ENCODE measurements at regions not wholly inside any gene's neighbourhood (a gene's known extent, or its start where the extent isn't known, plus 50 kb on each side); places are given as distances from the start of the nearest gene placed in this dataset.

GRCh38 chr7:53661645-53662217, 626.3 kb downstream of the POM121L12 start:
- Histone ChIP-seq H4K5ac (ENCODE audit: low read depth, low read length) (no peak overlapping the region), H2BK120ac (ENCODE audit: low read depth, low read length) (no peak overlapping the region), H3K4me3 (ENCODE audit: insufficient read depth, low read depth, low read length) (no peak overlapping the region), H2AFZ (replicated peaks; ENCODE audit: low read length, poor library complexity) (no peak overlapping the region), H4K91ac (ENCODE audit: insufficient read depth, low read depth, low read length) (no peak overlapping the region), H2BK15ac (ENCODE audit: low read depth, low read length) (no peak overlapping the region), H3K56ac (ENCODE audit: extremely low read depth, insufficient read depth, low read length) (no peak overlapping the region), H3K18ac (ENCODE audit: low read depth, low read length) (no peak overlapping the region), H3K4ac (ENCODE audit: low read depth, low read length) (no peak overlapping the region), H2AK5ac (ENCODE audit: low read depth, low read length) (no peak overlapping the region), H3K79me1 (ENCODE audit: low read depth in 1 of 2, low read length in 2 of 2) (no peaks in the 10 kb centered on the region), H3K9me1 (ENCODE audit: insufficient read depth, low read length) (no peaks in the 10 kb centered on the region), H3K27ac (ENCODE audit: insufficient read depth, low read length) (no peak overlapping the region), H2BK5ac (ENCODE audit: low read depth, low read length, poor library complexity, severe bottlenecking) (no peak overlapping the region), H3K36me3 (ENCODE audit: control insufficient read depth, insufficient read depth, low read length) (no peaks in the 10 kb centered on the region), H3K4me2 (ENCODE audit: low read depth, low read length) (no peak overlapping the region), H4K8ac (ENCODE audit: low read depth in 2 of 2, low read length in 2 of 2) (no peak overlapping the region), H3K9me3 (ENCODE audit: control insufficient read depth, insufficient read depth, low read length) (peaks cover 5% of the 10 kb centered on the region; the same call in 1 of the 2 replicates), H3K23ac (ENCODE audit: low read depth, low read length) (no peak overlapping the region), H3K4me1 (ENCODE audit: control insufficient read depth, insufficient read depth, low read length) (no peaks in the 10 kb centered on the region), H4K20me1 (ENCODE audit: insufficient read depth, low read length) (no peaks in the 10 kb centered on the region), H2BK20ac (ENCODE audit: low read depth, low read length) (no peak overlapping the region), H3K9ac (ENCODE audit: low read depth, low read length) (no peak overlapping the region), H2AK9ac (replicated peaks; ENCODE audit: low read depth, low read length, poor library complexity) (no peak overlapping the region), H3K14ac (replicated peaks; ENCODE audit: low read depth, low read length) (no peak overlapping the region), H3K27me3 (ENCODE audit: control insufficient read depth, insufficient read depth, low read length) (no peaks in the 10 kb centered on the region)
- intact Hi-C loops (cut with micrococcal nuclease) = no loop called here
- no CpG with 5 or more reads among the region's 4 CpGs for WGBS, 2 experiments (ENCODE audit: extremely low coverage in 2 of 2, insufficient read length in 1 of 2)
- DNase-seq (no peak), ATAC-seq (ENCODE audit: low read depth) (no peak)
- POLR2A ChIA-PET (ENCODE audit: unreplicated experiment) = no interaction called here
- dilution Hi-C loops (cut with HindIII; ENCODE audit: low sequenced_read_pairs, unreplicated experiment) = no loop called here
- TF ChIP-seq RAD21 (IDR thresholded peaks at IDR 0.05; ENCODE audit: low read length) = no peak
- TF ChIP-seq, protein P1, sequence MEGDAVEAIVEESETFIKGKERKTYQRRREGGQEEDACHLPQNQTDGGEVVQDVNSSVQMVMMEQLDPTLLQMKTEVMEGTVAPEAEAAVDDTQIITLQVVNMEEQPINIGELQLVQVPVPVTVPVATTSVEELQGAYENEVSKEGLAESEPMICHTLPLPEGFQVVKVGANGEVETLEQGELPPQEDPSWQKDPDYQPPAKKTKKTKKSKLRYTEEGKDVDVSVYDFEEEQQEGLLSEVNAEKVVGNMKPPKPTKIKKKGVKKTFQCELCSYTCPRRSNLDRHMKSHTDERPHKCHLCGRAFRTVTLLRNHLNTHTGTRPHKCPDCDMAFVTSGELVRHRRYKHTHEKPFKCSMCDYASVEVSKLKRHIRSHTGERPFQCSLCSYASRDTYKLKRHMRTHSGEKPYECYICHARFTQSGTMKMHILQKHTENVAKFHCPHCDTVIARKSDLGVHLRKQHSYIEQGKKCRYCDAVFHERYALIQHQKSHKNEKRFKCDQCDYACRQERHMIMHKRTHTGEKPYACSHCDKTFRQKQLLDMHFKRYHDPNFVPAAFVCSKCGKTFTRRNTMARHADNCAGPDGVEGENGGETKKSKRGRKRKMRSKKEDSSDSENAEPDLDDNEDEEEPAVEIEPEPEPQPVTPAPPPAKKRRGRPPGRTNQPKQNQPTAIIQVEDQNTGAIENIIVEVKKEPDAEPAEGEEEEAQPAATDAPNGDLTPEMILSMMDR (conservative IDR thresholded peaks at IDR 0.05; ENCODE audit: low read depth, low read length) = no peak
- no peak for TF ChIP-seq CEBPB (IDR thresholded peaks at IDR 0.05; ENCODE audit: low read depth, low read length)
- no peak for TF ChIP-seq USF2 (IDR thresholded peaks at IDR 0.05; ENCODE audit: low read depth, low read length)
- TF ChIP-seq RFX5 (IDR thresholded peaks at IDR 0.05; ENCODE audit: low read depth, low read length) = no peak
- in situ Hi-C loops (cut with MboI; ENCODE audit: low sequenced_read_pairs) = no loop called here
- CTCF ChIA-PET = no interaction called here
- no TSS peak for BruUV-seq (replicated peaks)
